ENCODE measurements at regions not wholly inside any gene's neighbourhood (a gene's known extent, or its start where the extent isn't known, plus 50 kb on each side); places are given as distances from the start of the nearest gene placed in this dataset.

DNA sequence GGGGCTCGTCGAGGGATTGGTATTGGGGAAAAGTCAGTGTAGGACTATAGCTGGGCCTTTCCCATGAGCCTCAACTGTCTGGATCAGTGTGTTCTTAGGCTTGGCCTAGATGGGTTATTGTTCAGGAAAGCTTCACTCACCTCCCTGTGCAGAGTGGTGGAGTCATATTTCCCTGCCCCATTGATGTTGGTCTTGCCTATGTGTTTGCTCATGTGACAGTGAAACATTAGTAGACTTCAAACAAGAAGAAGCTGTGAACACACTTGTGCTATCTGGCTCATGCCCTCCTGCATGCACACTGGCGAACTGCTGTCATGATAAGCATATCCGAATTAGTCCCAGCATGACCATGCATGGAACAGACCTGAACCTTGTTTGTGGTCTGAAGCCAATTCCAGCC is 171.1 kb downstream of the DHX35 start:
- no peak for FAIRE-seq
- no peak overlapping the region for H3K23ac ChIP-seq (ENCODE audit: insufficient read length)
- no peak overlapping the region for H2BK20ac ChIP-seq (ENCODE audit: low read length)
- no peak overlapping the region for H3K4me2 ChIP-seq (ENCODE audit: insufficient read depth in 1 of 2, low read depth in 2 of 2, low read length in 2 of 2)
- H3K18ac ChIP-seq (ENCODE audit: extremely low read depth, low read length), result no peak overlapping the region
- H3K36me3 ChIP-seq (ENCODE audit: control insufficient read depth in 2 of 4, insufficient read depth in 4 of 4, low read length in 3 of 4), result no peaks in the 10 kb centered on the region
- H3K9me3 ChIP-seq (ENCODE audit: insufficient read depth in 2 of 2, low read depth in 1 of 2, low read length in 1 of 2), result no peaks in the 10 kb centered on the region
- no peak overlapping the region for H2BK12ac ChIP-seq (ENCODE audit: low read depth, low read length)
- H3K79me1 ChIP-seq (ENCODE audit: low read depth, low read length), result no peaks in the 10 kb centered on the region
- POLR2A ChIA-PET (ENCODE audit: partially characterized antibody), result no interaction called here
- no peak overlapping the region for H3K4ac ChIP-seq (replicated peaks; ENCODE audit: insufficient read length, low read depth, low read length)
- no peaks in the 10 kb centered on the region; the same call in 1 of the 2 replicates for H3K23me2 ChIP-seq (ENCODE audit: low read depth, low read length)
- no peak overlapping the region; the same call in 1 of the 2 replicates for H4K8ac ChIP-seq (ENCODE audit: extremely low read depth, insufficient read depth, low read length)
- H3K27ac ChIP-seq (ENCODE audit: low read depth, low read length), result no peak overlapping the region
- H2BK5ac ChIP-seq (ENCODE audit: low read depth, low read length), result no peak overlapping the region
- CTCF ChIA-PET (ENCODE audit: partially characterized antibody), result interaction anchor here (0.6 to 1.2 kb wide), 2 partner anchors 84 to 401 kb away, joined by 3 to 4 read pairs; no protein-coding TSS in a partner anchor
- WGBS, 2 experiments (ENCODE audit: extremely low coverage in 1 of 2, insufficient coverage in 1 of 2, insufficient read length in 1 of 2, insufficient replicate concordance in 2 of 2, low coverage in 1 of 2, low lambda C conversion rate in 2 of 2, missing lambda C conversion rate in 1 of 2), result 87% methylated on average over 4 of the region's 4 CpGs; no CpG with 5 or more reads in 1 of the 2 experiments
- H2AFZ ChIP-seq (ENCODE audit: low read length), result no peak overlapping the region
- no peaks in the 10 kb centered on the region for H3K79me2 ChIP-seq (ENCODE audit: control insufficient read depth in 1 of 2, insufficient read depth in 2 of 2, low read length in 2 of 2)
- H3K14ac ChIP-seq (ENCODE audit: insufficient read length), result no peak overlapping the region
- no peaks in the 10 kb centered on the region for H3K27me3 ChIP-seq (replicated peaks in 1 of 4; ENCODE audit: control insufficient read depth in 3 of 4, extremely low read depth in 1 of 4, insufficient read depth in 3 of 4, low read length in 3 of 4)
- H3K9ac ChIP-seq (replicated peaks in 1 of 4; ENCODE audit: extremely low read depth in 1 of 4, low read depth in 3 of 4, low read length in 3 of 4), result no peak overlapping the region
- no peak overlapping the region for H2AK5ac ChIP-seq (ENCODE audit: low read depth, low read length)
- H2BK15ac ChIP-seq (ENCODE audit: low read length), result no peak overlapping the region
- no peak overlapping the region for H2BK120ac ChIP-seq (replicated peaks; ENCODE audit: low read depth, low read length)
- no peak overlapping the region for H3K4me3 ChIP-seq (ENCODE audit: extremely low read depth in 1 of 4, insufficient read depth in 2 of 4, low read depth in 3 of 4, low read length in 4 of 4)
- no peaks in the 10 kb centered on the region for H4K20me1 ChIP-seq (replicated peaks in 1 of 2; ENCODE audit: control insufficient read depth in 1 of 2, insufficient read depth in 2 of 2, low read length in 2 of 2)
- DNase-seq (ENCODE audit: low read depth in 1 of 2, low spot score in 2 of 2), result no peak
- no peak overlapping the region for H4K91ac ChIP-seq (replicated peaks; ENCODE audit: insufficient read length, low read length)
- H3K56ac ChIP-seq (replicated peaks; ENCODE audit: insufficient read length, low read depth, low read length), result no peak overlapping the region
- peaks cover 0 to 10% (median 2%) of the 10 kb centered on the region in 4 experiments; a peak in 4 of 7 replicates for H3K4me1 ChIP-seq (replicated peaks in 1 of 4; ENCODE audit: control insufficient read depth in 3 of 4, insufficient read depth in 4 of 4, low read length in 3 of 4)
- H4K5ac ChIP-seq (ENCODE audit: insufficient read length, low read depth, low read length), result no peak overlapping the region
- no peak for TF ChIP-seq KDM1A (IDR thresholded peaks at IDR 0.05; ENCODE audit: borderline replicate concordance, low read length)
- no peak for TF ChIP-seq CBX8 (IDR thresholded peaks at IDR 0.05; ENCODE audit: borderline replicate concordance, low read depth, low read length)
- TF ChIP-seq TAF1 (IDR thresholded peaks at IDR 0.05; ENCODE audit: low read depth, low read length), result no peak
- no peak for TF ChIP-seq SIRT6 (IDR thresholded peaks at IDR 0.05; ENCODE audit: low read length)
- no peak for TF ChIP-seq CREB1 (IDR thresholded peaks at IDR 0.05)
- TF ChIP-seq, protein P1, sequence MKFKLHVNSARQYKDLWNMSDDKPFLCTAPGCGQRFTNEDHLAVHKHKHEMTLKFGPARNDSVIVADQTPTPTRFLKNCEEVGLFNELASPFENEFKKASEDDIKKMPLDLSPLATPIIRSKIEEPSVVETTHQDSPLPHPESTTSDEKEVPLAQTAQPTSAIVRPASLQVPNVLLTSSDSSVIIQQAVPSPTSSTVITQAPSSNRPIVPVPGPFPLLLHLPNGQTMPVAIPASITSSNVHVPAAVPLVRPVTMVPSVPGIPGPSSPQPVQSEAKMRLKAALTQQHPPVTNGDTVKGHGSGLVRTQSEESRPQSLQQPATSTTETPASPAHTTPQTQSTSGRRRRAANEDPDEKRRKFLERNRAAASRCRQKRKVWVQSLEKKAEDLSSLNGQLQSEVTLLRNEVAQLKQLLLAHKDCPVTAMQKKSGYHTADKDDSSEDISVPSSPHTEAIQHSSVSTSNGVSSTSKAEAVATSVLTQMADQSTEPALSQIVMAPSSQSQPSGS (IDR thresholded peaks at IDR 0.05; ENCODE audit: low read length), result no peak
- TF ChIP-seq ASH2L (IDR thresholded peaks at IDR 0.05; ENCODE audit: low read length), result no peak
- TF ChIP-seq RAD21 (IDR thresholded peaks at IDR 0.05 in 1 of 2, conservative IDR thresholded peaks at IDR 0.05 in 1 of 2; ENCODE audit: low read depth in 2 of 2, low read length in 2 of 2), result no peak
- TF ChIP-seq HDAC6 (IDR thresholded peaks at IDR 0.05; ENCODE audit: low read depth, low read length), result no peak
- no peak for TF ChIP-seq POLR2AphosphoS5 (IDR thresholded peaks at IDR 0.05; ENCODE audit: low read depth, low read length)
- no peak for TF ChIP-seq PHF8 (conservative IDR thresholded peaks at IDR 0.05; ENCODE audit: low read depth, low read length)
- TF ChIP-seq KDM5A (IDR thresholded peaks at IDR 0.05; ENCODE audit: low read length), result no peak
- TF ChIP-seq RXRA (IDR thresholded peaks at IDR 0.05; ENCODE audit: insufficient read depth, low read depth, low read length), result no peak
- TF ChIP-seq SP1 (IDR thresholded peaks at IDR 0.05; ENCODE audit: low read depth, low read length), result no peak
